ENCODE measurements at regions not wholly inside any gene's neighbourhood (a gene's known extent, or its start where the extent isn't known, plus 50 kb on each side); places are given as distances from the start of the nearest gene placed in this dataset.

DNA sequence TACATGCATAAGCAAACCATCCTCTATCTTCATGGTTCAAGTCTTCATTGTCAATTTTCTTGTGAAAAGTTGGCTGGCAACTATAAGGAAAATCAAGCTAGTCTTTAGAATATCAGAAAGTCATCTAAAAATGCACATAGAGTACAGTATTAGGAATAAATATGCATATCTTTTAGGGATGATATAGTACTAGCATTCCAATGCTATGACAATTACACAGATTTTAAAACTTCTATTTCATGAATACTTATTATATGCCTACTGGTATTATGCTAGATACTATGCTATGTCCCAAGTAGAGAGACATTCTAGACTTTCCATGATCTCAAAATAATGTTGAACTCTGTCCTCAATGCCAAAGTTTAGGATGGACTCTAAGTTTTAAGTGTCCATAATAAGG, 81.3 kb upstream of the NAALADL2 start:
- ATAC-seq (no peak), DNase-seq (no peak)

DNA sequence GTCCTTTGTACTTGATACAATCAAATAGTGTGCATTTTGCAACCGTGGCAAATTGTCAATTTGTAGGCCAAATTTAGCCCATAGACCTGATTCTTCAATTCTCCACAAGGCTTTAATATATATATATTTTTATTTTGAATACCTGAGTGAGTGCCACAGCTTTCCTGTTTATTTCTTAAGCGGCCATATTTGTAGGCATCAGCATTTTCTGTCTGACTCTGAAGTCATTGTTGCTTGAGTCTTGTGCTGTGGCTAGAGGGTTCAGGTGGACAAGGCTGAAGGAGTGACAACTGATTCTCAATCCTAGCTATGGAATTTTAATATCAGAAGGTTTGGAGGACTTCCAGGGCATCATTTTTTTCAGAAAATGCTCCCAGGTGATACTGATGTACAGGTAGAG, 75.6 kb upstream of the NAALADL2 start:
- ATAC-seq: no peak
- no peak for DNase-seq

DNA sequence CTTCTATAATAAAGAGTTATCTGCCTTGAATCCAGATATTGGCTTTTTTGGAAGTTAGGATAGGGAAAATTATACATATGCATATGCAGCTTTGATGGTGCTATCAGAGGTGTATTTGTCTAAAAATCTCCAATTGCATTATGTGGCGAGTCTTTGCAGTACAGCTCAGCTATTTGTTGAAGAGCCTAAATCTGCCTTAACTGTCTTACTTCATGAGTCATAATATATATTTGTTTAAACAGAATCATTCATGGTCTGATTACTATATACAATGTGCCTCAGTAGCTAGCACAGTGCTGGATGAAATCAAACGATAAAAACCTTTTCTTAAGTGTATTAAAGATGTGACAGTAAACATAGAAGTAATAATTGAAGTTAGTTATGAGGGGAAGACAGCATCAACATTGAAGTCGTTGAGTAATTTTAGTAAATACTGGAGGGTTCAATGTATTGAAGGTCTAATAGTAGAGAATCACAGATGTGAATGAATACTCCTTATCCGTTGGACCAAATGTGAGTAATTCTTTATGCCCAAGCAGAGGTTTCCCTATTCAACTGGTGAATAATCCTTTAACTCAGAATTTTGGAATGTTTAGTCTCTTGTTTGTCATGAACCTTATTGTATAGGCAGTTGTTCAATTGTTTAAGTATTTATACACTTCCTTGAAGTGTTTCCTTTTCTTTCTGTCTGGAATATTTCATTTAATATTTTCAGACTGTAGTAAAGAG, 74.8 kb upstream of the NAALADL2 start:
- DNase-seq (no peak), ATAC-seq (no peak)

DNA sequence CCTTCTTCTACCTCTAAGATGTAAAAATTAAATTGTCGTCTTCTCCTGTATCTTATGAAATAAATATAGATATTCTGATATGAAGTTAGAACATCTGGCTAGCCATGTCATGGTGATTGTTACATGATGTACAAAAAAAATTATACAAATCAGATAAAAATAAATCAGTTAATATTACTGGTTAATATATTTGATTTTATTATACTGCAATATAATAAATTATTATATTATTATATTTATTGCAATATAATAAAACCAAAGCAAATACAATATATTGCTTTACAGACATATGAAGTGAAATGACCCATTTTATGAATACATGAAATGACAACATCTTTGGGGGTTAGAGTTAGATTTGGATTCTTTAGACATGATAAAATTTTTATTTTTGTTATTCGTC, 72.3 kb upstream of the NAALADL2 start:
- ATAC-seq: no peak
- no peak for DNase-seq

DNA sequence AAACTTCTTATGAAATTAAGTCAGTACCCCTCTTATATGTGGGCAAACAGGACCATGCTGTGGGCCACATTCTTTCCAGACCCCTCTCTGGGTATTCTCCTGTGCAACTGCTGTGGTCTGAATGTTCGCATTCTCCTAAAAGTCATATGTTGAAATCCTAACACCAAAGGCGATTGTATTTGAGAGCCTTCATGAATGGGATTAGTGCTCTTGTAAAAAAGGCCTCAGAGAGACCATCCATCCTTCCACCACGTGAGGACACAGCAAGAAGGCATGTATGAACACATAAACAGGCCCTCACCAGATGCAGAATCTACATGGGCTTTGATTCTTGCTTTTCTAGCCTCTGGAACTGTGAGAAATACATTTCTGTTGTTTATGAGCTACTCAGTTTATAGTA, 68.0 kb upstream of the NAALADL2 start:
- DNase-seq (no peak), ATAC-seq (no peak)

DNA sequence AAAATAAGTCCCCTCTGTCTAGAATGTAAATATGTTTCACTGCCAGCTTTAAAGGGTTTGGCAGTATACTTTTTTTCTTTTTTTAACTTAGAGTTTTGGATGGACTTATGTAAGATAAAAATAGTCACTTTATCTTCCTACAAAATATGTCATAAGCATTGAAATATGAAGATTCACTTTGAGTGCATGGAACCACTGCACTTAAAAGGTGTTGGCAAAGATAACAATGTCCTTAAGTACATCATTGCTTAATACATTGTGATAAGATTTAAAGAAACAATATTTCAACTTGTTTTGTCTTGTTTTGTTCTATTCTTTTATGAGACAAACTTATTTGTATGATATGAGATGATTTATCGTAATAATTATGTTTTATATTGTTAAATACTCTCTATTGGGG, 66.3 kb upstream of the NAALADL2 start:
- DNase-seq: no peak
- no peak for ATAC-seq
